ENCODE measurements at regions not wholly inside any gene's neighbourhood (a gene's known extent, or its start where the extent isn't known, plus 50 kb on each side); places are given as distances from the start of the nearest gene placed in this dataset.

- no peak overlapping the region for H3K27ac ChIP-seq
- no peak for TF ChIP-seq ZFX (IDR thresholded peaks at IDR 0.05; ENCODE audit: borderline replicate concordance)
- no peak for TF ChIP-seq CTCF (IDR thresholded peaks at IDR 0.05)
Observed at GRCh38 chr13:97660594-97661260, 226.8 kb downstream of the RAP2A start.

GRCh38 chr13:97686594-97686993 is 252.6 kb downstream of the RAP2A start:
- no peak overlapping the region for H3K27ac ChIP-seq
- TF ChIP-seq CTCF (IDR thresholded peaks at IDR 0.05) (no peak), ZFX (IDR thresholded peaks at IDR 0.05; ENCODE audit: borderline replicate concordance) (no peak)

GRCh38 chr13:97692628-97693027 is 258.7 kb downstream of the RAP2A start:
- TF ChIP-seq CTCF (IDR thresholded peaks at IDR 0.05) (no peak), ZFX (IDR thresholded peaks at IDR 0.05; ENCODE audit: borderline replicate concordance) (no peak)
- no peak overlapping the region for H3K27ac ChIP-seq

GRCh38 chr13:97695684-97696083 is 257.8 kb upstream of the IPO5 start:
- no peak for TF ChIP-seq CTCF (IDR thresholded peaks at IDR 0.05)
- TF ChIP-seq ZFX (IDR thresholded peaks at IDR 0.05; ENCODE audit: borderline replicate concordance): no peak
- no peak overlapping the region for H3K27ac ChIP-seq

GRCh38 chr13:97696921-97697320 is 256.6 kb upstream of the IPO5 start:
- H3K27ac ChIP-seq: no peak overlapping the region
- TF ChIP-seq CTCF (IDR thresholded peaks at IDR 0.05): no peak

GRCh38 chr13:97700306-97700848 is 253.1 kb upstream of the IPO5 start:
- no peak for TF ChIP-seq CTCF (IDR thresholded peaks at IDR 0.05)
- no peak for TF ChIP-seq ZFX (IDR thresholded peaks at IDR 0.05; ENCODE audit: borderline replicate concordance)
- no peak overlapping the region for H3K27ac ChIP-seq

- TF ChIP-seq CTCF (IDR thresholded peaks at IDR 0.05) (no peak), ZFX (IDR thresholded peaks at IDR 0.05; ENCODE audit: borderline replicate concordance) (no peak)
- H3K27ac ChIP-seq: no peak overlapping the region
Observed at GRCh38 chr13:97702614-97703013, 250.9 kb upstream of the IPO5 start.

All from 22Rv1 (cell line).